ENCODE measurements at regions not wholly inside any gene's neighbourhood (a gene's known extent, or its start where the extent isn't known, plus 50 kb on each side); places are given as distances from the start of the nearest gene placed in this dataset.

- Mint-ChIP-seq H3K4me3 (no peak overlapping the region), H3K27me3 (ENCODE audit: insufficient read depth, low read depth, poor library complexity) (peaks cover 20% of the 10 kb centered on the region), H3K27ac (peak overlapping the region; percentile 75; the same call in 1 of the 2 replicates), H3K9me3 (no peaks in the 10 kb centered on the region; the same call in 2 of the 3 replicates), H3K4me1 (peaks cover 25% of the 10 kb centered on the region), H3K36me3 (ENCODE audit: low read depth) (no peaks in the 10 kb centered on the region)
- no peaks in the 10 kb centered on the region for H3K4me1 ChIP-seq (ENCODE audit: insufficient read depth)
- no peaks in the 10 kb centered on the region for H4K20me1 ChIP-seq (replicated peaks; ENCODE audit: insufficient read depth)
- H3K36me3 ChIP-seq (ENCODE audit: insufficient read depth), result no peaks in the 10 kb centered on the region
- H3K4me3 ChIP-seq, result no peak overlapping the region
- H3K4me2 ChIP-seq, result no peak overlapping the region
- H3K27ac ChIP-seq (ENCODE audit: low read depth), result no peak overlapping the region
- ATAC-seq (peak; percentile 92), DNase-seq (ENCODE audit: low spot score) (no peak)
- H3K9me2 ChIP-seq (ENCODE audit: insufficient read depth), result no peaks in the 10 kb centered on the region
- no peaks in the 10 kb centered on the region for H3F3A ChIP-seq (replicated peaks; ENCODE audit: low read depth)
- no peaks in the 10 kb centered on the region for H3K79me2 ChIP-seq (replicated peaks; ENCODE audit: insufficient read depth)
- H3K27me3 ChIP-seq (ENCODE audit: insufficient read depth), result no peaks in the 10 kb centered on the region
- no peak for TF ChIP-seq CREB1 (CRISPR knock-in tag; IDR thresholded peaks at IDR 0.05; ENCODE audit: low read depth)
- no peak overlapping the region for H2AFZ ChIP-seq
Measured at GRCh38 chr22:49119551-49119952, 708.1 kb downstream of the BRD1 start.

DNA sequence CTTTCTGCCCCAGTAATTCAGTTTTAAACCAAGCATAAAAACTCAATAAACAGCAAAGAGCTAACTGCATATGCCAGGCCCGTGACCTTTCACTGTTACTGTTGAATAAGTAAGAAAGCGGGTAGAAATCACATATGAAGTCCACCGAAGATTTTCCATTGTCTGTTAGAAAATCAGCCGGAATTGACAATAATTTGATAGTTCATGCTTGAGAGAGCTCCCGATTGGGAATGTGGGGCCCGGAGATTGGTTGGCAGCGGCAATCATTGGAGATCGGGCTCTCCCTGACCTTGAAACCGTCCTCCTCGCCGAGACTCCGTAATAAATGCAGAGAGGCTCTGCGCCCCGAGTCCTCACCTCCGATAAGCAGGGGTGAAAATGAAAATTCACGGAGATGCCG is 709.6 kb downstream of the BRD1 start:
- no peaks in the 10 kb centered on the region for H3K4me1 ChIP-seq (ENCODE audit: insufficient read depth)
- no peak overlapping the region for H3K4me2 ChIP-seq
- no peak overlapping the region for H2AFZ ChIP-seq
- no peaks in the 10 kb centered on the region for H3F3A ChIP-seq (replicated peaks; ENCODE audit: low read depth)
- H3K36me3 Mint-ChIP-seq (ENCODE audit: low read depth), result no peaks in the 10 kb centered on the region
- peaks cover 23% of the 10 kb centered on the region for H3K4me1 Mint-ChIP-seq
- H3K9me3 Mint-ChIP-seq, result no peaks in the 10 kb centered on the region
- H3K27ac ChIP-seq (ENCODE audit: low read depth), result no peak overlapping the region
- H3K27me3 ChIP-seq (ENCODE audit: insufficient read depth), result no peaks in the 10 kb centered on the region
- no peak overlapping the region for H3K27ac Mint-ChIP-seq
- no peaks in the 10 kb centered on the region for H3K36me3 ChIP-seq (ENCODE audit: insufficient read depth)
- ATAC-seq (no peak), DNase-seq (ENCODE audit: low spot score) (no peak)
- H3K4me3 ChIP-seq, result no peak overlapping the region
- no peaks in the 10 kb centered on the region for H4K20me1 ChIP-seq (replicated peaks; ENCODE audit: insufficient read depth)
- H3K4me3 Mint-ChIP-seq, result no peak overlapping the region
- no peaks in the 10 kb centered on the region for H3K9me2 ChIP-seq (ENCODE audit: insufficient read depth)
- H3K79me2 ChIP-seq (replicated peaks; ENCODE audit: insufficient read depth), result no peaks in the 10 kb centered on the region
- H3K27me3 Mint-ChIP-seq (ENCODE audit: insufficient read depth, low read depth, poor library complexity), result peaks cover 20% of the 10 kb centered on the region
- TF ChIP-seq CREB1 (CRISPR knock-in tag; IDR thresholded peaks at IDR 0.05; ENCODE audit: low read depth) (no peak), STAT1 (IDR thresholded peaks at IDR 0.05; ENCODE audit: unreplicated experiment) (no peak), ZNF114 (CRISPR knock-in tag; IDR thresholded peaks at IDR 0.05) (no peak), POLR2AphosphoS5 (IDR thresholded peaks at IDR 0.05; ENCODE audit: low read depth) (no peak), EZH2 (IDR thresholded peaks at IDR 0.05; ENCODE audit: low read depth, unreplicated experiment) (no peak), NANOG (IDR thresholded peaks at IDR 0.05; ENCODE audit: borderline replicate concordance) (no peak), JUNB (IDR thresholded peaks at IDR 0.05; ENCODE audit: unreplicated experiment) (no peak), ZNF462 (CRISPR knock-in tag; IDR thresholded peaks at IDR 0.05) (no peak)
- TF ChIP-seq, protein P1, sequence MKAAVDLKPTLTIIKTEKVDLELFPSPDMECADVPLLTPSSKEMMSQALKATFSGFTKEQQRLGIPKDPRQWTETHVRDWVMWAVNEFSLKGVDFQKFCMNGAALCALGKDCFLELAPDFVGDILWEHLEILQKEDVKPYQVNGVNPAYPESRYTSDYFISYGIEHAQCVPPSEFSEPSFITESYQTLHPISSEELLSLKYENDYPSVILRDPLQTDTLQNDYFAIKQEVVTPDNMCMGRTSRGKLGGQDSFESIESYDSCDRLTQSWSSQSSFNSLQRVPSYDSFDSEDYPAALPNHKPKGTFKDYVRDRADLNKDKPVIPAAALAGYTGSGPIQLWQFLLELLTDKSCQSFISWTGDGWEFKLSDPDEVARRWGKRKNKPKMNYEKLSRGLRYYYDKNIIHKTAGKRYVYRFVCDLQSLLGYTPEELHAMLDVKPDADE (IDR thresholded peaks at IDR 0.05), result no peak
- TF ChIP-seq, protein P2, sequence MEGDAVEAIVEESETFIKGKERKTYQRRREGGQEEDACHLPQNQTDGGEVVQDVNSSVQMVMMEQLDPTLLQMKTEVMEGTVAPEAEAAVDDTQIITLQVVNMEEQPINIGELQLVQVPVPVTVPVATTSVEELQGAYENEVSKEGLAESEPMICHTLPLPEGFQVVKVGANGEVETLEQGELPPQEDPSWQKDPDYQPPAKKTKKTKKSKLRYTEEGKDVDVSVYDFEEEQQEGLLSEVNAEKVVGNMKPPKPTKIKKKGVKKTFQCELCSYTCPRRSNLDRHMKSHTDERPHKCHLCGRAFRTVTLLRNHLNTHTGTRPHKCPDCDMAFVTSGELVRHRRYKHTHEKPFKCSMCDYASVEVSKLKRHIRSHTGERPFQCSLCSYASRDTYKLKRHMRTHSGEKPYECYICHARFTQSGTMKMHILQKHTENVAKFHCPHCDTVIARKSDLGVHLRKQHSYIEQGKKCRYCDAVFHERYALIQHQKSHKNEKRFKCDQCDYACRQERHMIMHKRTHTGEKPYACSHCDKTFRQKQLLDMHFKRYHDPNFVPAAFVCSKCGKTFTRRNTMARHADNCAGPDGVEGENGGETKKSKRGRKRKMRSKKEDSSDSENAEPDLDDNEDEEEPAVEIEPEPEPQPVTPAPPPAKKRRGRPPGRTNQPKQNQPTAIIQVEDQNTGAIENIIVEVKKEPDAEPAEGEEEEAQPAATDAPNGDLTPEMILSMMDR (conservative IDR thresholded peaks at IDR 0.05; ENCODE audit: low read depth in 2 of 2), result no peak

Data from GM23338 (cell line).